AG09309 (cell line): ENCODE measurements at regions not wholly inside any gene's neighbourhood (a gene's known extent, or its start where the extent isn't known, plus 50 kb on each side); places are given as distances from the start of the nearest gene placed in this dataset.
A peak's percentile ranks its signal among the peaks of the same experiment; 100 is the strongest.
"Not testable (repeated sequence)": the region's sequence is repeated elsewhere in the genome, so short reads cannot be mapped to it uniquely, and the experiment has no call there.

ENCODE experiments used
- DNase-seq: peaks from one replicate; pipeline ENCODE4 v3.0.0-alpha.2; 2010; ENCODE audit warnings: low read depth
- H3K4me3 ChIP-seq: 2 replicates; pipeline ENCODE4 v1.5.1; 2011; ENCODE audit warnings: mild to moderate bottlenecking, low read depth, low read length, moderate library complexity; ENCODE audit not compliant: control insufficient read depth
- CTCF ChIP-seq: IDR thresholded peaks from 2 replicates; pipeline ENCODE4 v1.5.1; 2011; ENCODE audit warnings: mild to moderate bottlenecking, low read depth, low read length, inconsistent platforms; ENCODE audit not compliant: insufficient read depth, control insufficient read depth; ENCODE audit errors: missing control alignments

GRCh38 chrX:63275127-63275526, 76.0 kb downstream of the SPIN4 start:
- H3K4me3 ChIP-seq = no peak overlapping the region
- peak; percentile 72 for TF ChIP-seq CTCF
- no peak for DNase-seq

GRCh38 chrX:63270873-63271272, 80.3 kb downstream of the SPIN4 start:
- no peak for TF ChIP-seq CTCF
- no peak for DNase-seq
- H3K4me3 ChIP-seq = no peak overlapping the region

- no peak for TF ChIP-seq CTCF
- no peak for DNase-seq
- no peak overlapping the region for H3K4me3 ChIP-seq
Measured at GRCh38 chrX:63258144-63258543, 93.0 kb downstream of the SPIN4 start.

- DNase-seq = peak; percentile 69
- TF ChIP-seq CTCF = peak; percentile 81
- no peak overlapping the region for H3K4me3 ChIP-seq
Measured at GRCh38 chrX:63250253-63250868, 100.8 kb downstream of the SPIN4 start.

GRCh38 chrX:63242689-63243088, 108.4 kb downstream of the SPIN4 start:
- DNase-seq, H3K4me3 ChIP-seq: not testable (repeated sequence)

- not testable (repeated sequence) for DNase-seq, H3K4me3 ChIP-seq
Measured at GRCh38 chrX:63235963-63236362, 115.2 kb downstream of the SPIN4 start.

GRCh38 chrX:63233013-63233412, 118.1 kb downstream of the SPIN4 start:
- H3K4me3 ChIP-seq, DNase-seq: not testable (repeated sequence)

GRCh38 chrX:63218202-63218601, 132.9 kb downstream of the SPIN4 start:
- DNase-seq, H3K4me3 ChIP-seq: not testable (repeated sequence)

- H3K4me3 ChIP-seq, DNase-seq: not testable (repeated sequence)
Measured at GRCh38 chrX:63217549-63217948, 133.6 kb downstream of the SPIN4 start.

GRCh38 chrX:63209645-63210044, 141.5 kb downstream of the SPIN4 start:
- not testable (repeated sequence) for H3K4me3 ChIP-seq, DNase-seq

- not testable (repeated sequence) for H3K4me3 ChIP-seq, DNase-seq
Measured at GRCh38 chrX:63209128-63209527, 142.0 kb downstream of the SPIN4 start.

- not testable (repeated sequence) for H3K4me3 ChIP-seq, DNase-seq
Measured at GRCh38 chrX:63204266-63205074, 146.7 kb downstream of the SPIN4 start.

GRCh38 chrX:63201987-63202386, 149.1 kb downstream of the SPIN4 start:
- not testable (repeated sequence) for DNase-seq, H3K4me3 ChIP-seq

GRCh38 chrX:63198693-63199092, 152.4 kb downstream of the SPIN4 start:
- H3K4me3 ChIP-seq, DNase-seq: not testable (repeated sequence)
